SIG-M5 treated with dmso at 0.1 percent for 504 hours (cell line): ENCODE measurements at regions not wholly inside any gene's neighbourhood (a gene's known extent, or its start where the extent isn't known, plus 50 kb on each side); places are given as distances from the start of the nearest gene placed in this dataset.

Source experiments
- DNase-seq: peaks from one replicate; lab custom pipeline; 2025; ENCODE audit not compliant: unreplicated experiment; lab: John Stamatoyannopoulos, UW

DNA sequence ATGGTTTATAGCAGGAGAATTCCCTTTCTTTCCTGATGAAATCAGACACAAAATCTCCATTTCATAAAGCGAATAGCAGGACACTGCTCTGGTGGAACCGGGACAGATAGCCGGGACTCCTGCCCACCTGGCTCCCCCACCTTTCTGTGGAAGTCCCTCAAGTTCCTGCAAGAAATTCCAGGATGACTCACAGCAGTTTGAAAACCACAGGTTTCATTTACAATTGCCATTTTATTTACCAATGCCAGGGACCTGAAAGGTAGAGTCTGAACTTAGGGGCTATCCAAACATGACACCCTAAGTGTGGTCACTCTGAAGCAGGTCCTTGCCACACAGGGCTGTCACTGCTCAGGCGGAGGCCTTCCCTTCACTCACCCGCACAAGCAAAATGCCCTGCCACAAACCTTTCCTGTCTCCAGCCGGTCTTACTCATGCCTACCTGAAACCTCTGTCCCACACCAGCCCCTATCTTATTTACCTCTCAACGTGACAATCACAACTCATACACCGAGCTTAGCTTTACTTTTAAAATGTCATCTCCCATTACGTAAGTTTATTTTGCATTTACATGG is 63.3 kb upstream of the TAF1L start:
- DNase-seq = no peak

DNA sequence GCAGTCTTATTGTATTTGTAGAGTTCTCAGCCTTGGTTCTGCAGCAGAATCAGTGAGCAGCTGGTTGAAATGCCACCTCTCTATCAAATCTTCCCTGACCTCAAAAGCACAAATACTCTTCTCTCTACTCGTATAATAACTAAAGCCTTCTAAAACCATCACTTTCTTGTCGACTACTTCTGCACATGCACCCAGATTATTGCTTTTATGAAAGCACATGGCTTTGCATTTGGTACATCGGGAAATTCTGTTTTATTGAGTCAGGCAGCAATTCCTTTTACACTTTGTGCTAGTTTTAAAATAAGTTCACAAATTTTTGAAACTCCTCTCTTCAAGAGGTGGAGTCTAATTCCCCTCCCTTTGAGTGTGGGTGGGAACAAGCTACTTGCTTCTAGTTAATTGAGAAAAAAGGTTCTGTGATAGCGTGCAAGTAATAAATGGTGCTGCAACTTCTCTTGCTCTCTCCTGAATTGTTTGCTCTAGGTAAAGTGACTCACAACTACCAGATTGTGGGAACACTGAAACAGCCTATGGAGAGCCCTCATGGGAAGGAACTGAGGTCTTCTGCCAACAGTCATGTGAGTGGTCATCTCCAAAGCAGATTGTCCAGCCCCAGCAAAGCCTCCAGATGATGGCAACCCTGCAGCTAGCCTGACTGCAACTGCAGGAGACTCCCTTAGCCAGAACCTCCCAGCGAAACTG is 66.0 kb upstream of the TAF1L start:
- no peak for DNase-seq

GRCh38 chr9:32703635-32704034 is 68.2 kb upstream of the TAF1L start:
- no peak for DNase-seq

DNA sequence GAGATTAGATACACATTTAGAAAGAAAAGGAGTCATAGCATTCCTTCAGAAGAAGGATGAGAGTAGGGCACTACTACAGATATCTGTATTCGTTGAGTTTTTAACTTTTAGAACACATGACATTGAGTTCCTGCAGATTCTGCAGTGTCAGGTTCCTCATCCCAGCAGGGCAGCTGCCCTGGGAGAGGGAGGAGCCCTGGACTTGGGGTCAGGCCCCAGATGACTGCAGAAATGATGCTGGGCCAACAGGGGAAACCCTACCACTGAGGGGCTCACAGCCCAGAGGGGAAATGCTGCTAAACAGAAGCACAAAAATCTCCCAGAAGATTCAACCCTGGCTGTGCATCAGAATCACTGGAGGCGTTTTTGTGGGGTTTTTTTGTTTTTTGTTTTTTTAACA is 68.9 kb upstream of the TAF1L start:
- DNase-seq = no peak

DNA sequence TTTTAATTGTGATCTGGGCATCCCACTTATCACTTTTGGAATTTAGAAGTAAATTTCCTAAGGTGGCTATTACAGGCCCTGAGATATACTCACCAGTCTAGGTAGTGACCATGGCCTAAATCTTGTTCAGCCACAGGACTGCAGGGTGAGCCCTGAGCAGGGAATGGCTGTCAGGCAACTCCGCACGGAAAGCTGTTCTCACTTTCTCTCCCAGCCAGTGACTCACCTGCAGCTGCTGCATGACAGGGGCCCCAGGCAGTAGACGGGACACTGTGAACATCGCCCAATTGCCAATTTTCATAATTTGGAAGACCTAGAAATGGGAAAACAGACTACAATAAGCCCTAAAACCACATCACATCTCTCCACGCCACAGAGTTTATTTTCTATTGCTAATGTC is 69.6 kb upstream of the TAF1L start:
- no peak for DNase-seq

DNA sequence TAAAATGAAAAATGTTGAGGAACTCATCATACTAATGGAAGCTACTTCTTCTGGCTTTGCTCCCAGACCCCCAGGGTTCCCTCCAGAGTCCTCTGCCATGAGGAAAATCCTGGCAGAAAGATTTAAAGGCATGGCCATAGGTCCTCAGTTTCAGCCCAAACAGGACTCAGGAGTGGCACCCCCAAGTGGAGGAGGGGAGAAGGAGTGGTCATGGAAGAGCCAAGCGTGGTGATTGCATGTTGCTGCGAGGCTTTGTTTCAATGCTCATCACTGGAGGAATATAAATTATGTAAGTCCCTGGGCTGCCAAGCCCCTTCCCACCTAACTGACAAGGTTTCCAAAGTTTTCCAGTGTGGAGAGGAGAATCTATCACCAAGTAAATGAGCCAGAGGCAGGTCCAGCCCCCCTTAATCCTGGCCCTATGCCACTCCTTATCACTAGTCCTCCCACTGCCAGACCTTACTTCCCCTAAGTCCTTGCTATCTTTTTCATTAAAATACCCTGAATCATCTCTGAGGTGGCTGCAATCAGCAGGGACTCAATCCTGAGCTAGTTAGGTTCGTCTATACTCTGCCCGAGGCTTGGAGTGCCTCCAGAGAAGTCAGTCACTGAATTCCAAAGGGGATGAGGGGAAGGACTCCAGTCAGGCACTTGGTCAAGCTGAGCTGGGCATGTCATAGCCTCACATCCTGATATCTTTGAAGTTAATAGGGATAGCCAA is 70.7 kb upstream of the TAF1L start:
- no peak for DNase-seq

DNA sequence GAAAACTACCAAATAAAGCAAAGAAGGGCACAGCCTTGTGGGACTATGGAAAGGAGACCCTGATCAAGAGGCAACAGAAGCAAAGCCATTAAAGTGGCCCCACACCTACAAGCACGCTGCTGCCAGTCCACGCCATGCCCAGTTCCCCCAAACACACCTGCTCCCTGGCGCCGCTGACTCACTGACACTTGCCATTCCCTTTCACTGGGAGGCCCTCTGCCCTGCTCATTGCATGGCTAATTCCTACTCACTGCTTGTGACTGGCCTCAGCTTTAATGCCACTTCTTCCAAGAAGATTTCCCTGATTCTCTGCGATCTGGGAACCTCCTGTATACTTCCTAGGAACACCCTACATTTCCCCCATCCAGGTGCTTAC is 71.2 kb upstream of the TAF1L start:
- DNase-seq = no peak

- no peak for DNase-seq
Measured at GRCh38 chr9:32707326-32707725, 71.9 kb upstream of the TAF1L start.

- DNase-seq = no peak
Measured at GRCh38 chr9:32708480-32709150, 73.1 kb upstream of the TAF1L start.

GRCh38 chr9:32709871-32710270 is 73.5 kb upstream of the TMEM215 start:
- DNase-seq = no peak

GRCh38 chr9:32716425-32716824 is 66.9 kb upstream of the TMEM215 start:
- DNase-seq = no peak

DNA sequence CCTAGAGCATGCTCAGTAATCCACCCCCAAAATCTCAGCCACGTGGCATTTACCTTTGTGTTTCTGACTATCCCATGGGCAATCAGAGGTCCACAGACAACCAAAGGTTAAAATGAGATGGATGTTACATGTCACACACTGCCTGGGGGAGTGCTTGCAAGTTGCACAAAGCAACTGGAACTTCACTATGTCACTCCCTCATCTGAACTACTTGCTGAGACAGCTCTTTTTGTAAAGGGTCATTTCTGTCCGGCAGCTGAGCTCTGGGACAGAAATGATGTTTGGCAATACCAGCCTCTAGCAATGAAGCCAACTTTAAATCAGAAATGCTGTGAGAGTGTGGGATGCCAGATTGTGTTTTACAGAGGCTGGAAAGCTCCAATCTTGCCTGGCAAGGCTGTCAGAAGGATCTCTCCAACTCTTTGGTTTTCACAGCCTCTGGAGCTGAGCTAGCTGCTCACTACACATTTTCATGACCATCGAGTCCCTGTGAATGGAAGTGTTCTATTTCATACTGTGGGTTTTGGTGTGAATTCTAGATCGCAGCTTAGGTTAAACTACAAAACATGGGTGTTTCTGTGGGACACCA is 66.3 kb upstream of the TMEM215 start:
- DNase-seq = no peak

DNA sequence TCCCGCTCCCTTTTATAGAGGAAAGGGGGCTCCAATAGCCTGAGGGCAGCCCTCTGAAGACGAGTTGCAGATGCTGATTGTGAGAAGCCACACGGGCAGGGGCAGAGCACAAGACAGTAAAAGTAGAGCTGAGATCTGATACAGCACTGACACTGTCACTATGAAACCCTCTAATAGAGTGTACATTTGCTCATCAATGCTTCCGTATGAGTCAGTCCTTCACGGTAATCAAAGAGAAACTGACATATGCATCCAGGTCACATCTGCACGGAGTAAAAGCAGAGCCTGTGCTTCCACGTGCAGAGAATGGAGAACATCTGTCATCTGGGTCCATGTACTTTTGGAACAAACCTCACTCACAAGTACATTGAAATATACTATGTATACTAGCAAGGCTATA is 60.6 kb upstream of the TMEM215 start:
- no peak for DNase-seq

GRCh38 chr9:32723789-32724325 is 59.5 kb upstream of the TMEM215 start:
- DNase-seq = no peak

GRCh38 chr9:32725066-32725860 is 58.1 kb upstream of the TMEM215 start:
- no peak for DNase-seq

GRCh38 chr9:32728181-32728580 is 55.2 kb upstream of the TMEM215 start:
- DNase-seq = peak; percentile 58
